HG03064 (cell line): ENCODE measurements at regions not wholly inside any gene's neighbourhood (a gene's known extent, or its start where the extent isn't known, plus 50 kb on each side); places are given as distances from the start of the nearest gene placed in this dataset.
A peak's percentile ranks its signal among the peaks of the same experiment; 100 is the strongest.

Experiments
- ATAC-seq: cut with Tn5 transposase; IDR thresholded peaks from one replicate; pipeline ENCODE4 v1.9.1; 2021; ENCODE audit warnings: low read depth; ENCODE audit not compliant: unreplicated experiment

GRCh38 chr2:145157036-145157675, 637.2 kb upstream of the ZEB2 start:
- ATAC-seq = no peak

- ATAC-seq = no peak
These were observed 636.3 kb upstream of the ZEB2 start for GRCh38 chr2:145156199-145156598.

- ATAC-seq = no peak
These were observed 635.3 kb upstream of the ZEB2 start for GRCh38 chr2:145155196-145155595.

GRCh38 chr2:145154731-145155130, 634.8 kb upstream of the ZEB2 start:
- no peak for ATAC-seq

- no peak for ATAC-seq
These were observed 626.8 kb upstream of the ZEB2 start for GRCh38 chr2:145146691-145147090.

- no peak for ATAC-seq
These were observed 624.3 kb upstream of the ZEB2 start for GRCh38 chr2:145144131-145144728.

- ATAC-seq = no peak
These were observed 622.1 kb upstream of the ZEB2 start for GRCh38 chr2:145141981-145142380.

- ATAC-seq = no peak
These were observed 620.7 kb upstream of the ZEB2 start for GRCh38 chr2:145140658-145141057.

GRCh38 chr2:145138626-145139025, 618.7 kb upstream of the ZEB2 start:
- no peak for ATAC-seq

- ATAC-seq = no peak
These were observed 618.0 kb upstream of the ZEB2 start for GRCh38 chr2:145137901-145138300.

GRCh38 chr2:145137211-145137610, 617.3 kb upstream of the ZEB2 start:
- no peak for ATAC-seq

- ATAC-seq = no peak
These were observed 616.8 kb upstream of the ZEB2 start for GRCh38 chr2:145136702-145137101.

- ATAC-seq = no peak
These were observed 606.2 kb upstream of the ZEB2 start for GRCh38 chr2:145126146-145126545.

- ATAC-seq = no peak
These were observed 604.2 kb upstream of the ZEB2 start for GRCh38 chr2:145124085-145124484.

- ATAC-seq = no peak
These were observed 603.7 kb upstream of the ZEB2 start for GRCh38 chr2:145123606-145124005.

- peak; percentile 65 for ATAC-seq
These were observed 599.3 kb upstream of the ZEB2 start for GRCh38 chr2:145119225-145119624.

- ATAC-seq = no peak
These were observed 597.2 kb upstream of the ZEB2 start for GRCh38 chr2:145116834-145117725.

- ATAC-seq = no peak
These were observed 596.1 kb upstream of the ZEB2 start for GRCh38 chr2:145116056-145116455.

- ATAC-seq = no peak
These were observed 594.8 kb upstream of the ZEB2 start for GRCh38 chr2:145114726-145115125.

GRCh38 chr2:145112467-145112866, 592.5 kb upstream of the ZEB2 start:
- ATAC-seq = no peak

GRCh38 chr2:145110668-145111356, 590.9 kb upstream of the ZEB2 start:
- no peak for ATAC-seq
